Body of pancreas (tissue), 4 donors: ENCODE measurements at regions not wholly inside any gene's neighbourhood (a gene's known extent, or its start where the extent isn't known, plus 50 kb on each side); places are given as distances from the start of the nearest gene placed in this dataset.

Source experiments
- POLR2A ChIP-seq, 3 donors: fragments of 450-650 bp; IDR thresholded peaks; one replicate each; pipeline ENCODE4 v1.6.1; 2016; ENCODE audit warnings: antibody characterized with exemption in 3 of 3, mild to moderate bottlenecking in 2 of 3
- TF ChIP-seq, protein P1 (sequence below), 7 experiments: fragments of 450-650 bp in 4 of 7; fragments of 200-600 bp in 3 of 7; sonication (generic) in 3 of 7; IDR thresholded peaks; one replicate each; pipeline ENCODE4 v1.5.1; 2016 to 2019; ENCODE audit warnings: antibody characterized with exemption in 7 of 7

DNA sequence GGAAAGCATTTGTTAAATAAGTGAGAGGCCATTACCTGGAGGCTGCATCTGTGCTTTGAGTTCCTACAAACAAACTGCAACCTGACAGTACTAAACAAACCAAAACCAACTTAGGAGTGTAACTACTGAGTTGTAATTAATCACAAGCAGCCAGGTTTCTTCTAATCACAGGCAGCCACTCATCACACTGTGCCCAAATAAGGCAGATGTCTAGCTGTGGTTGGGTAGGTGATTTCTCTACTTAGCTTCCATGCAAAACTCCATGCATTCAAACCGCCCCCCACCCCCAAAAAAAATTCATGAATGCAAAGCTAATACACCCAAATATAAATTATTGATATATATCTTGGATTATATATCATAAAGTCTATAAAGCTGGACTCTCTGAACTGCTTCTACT is 461.1 kb downstream of the ARL4A start:
- TF ChIP-seq, protein P1, sequence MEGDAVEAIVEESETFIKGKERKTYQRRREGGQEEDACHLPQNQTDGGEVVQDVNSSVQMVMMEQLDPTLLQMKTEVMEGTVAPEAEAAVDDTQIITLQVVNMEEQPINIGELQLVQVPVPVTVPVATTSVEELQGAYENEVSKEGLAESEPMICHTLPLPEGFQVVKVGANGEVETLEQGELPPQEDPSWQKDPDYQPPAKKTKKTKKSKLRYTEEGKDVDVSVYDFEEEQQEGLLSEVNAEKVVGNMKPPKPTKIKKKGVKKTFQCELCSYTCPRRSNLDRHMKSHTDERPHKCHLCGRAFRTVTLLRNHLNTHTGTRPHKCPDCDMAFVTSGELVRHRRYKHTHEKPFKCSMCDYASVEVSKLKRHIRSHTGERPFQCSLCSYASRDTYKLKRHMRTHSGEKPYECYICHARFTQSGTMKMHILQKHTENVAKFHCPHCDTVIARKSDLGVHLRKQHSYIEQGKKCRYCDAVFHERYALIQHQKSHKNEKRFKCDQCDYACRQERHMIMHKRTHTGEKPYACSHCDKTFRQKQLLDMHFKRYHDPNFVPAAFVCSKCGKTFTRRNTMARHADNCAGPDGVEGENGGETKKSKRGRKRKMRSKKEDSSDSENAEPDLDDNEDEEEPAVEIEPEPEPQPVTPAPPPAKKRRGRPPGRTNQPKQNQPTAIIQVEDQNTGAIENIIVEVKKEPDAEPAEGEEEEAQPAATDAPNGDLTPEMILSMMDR (IDR thresholded peaks at IDR 0.05) = no peak
- no peak for TF ChIP-seq POLR2A (IDR thresholded peaks at IDR 0.05)
